GM18951 (cell line): ENCODE measurements at regions not wholly inside any gene's neighbourhood (a gene's known extent, or its start where the extent isn't known, plus 50 kb on each side); places are given as distances from the start of the nearest gene placed in this dataset.
"Not testable (repeated sequence)": the region's sequence is repeated elsewhere in the genome, so short reads cannot be mapped to it uniquely, and the experiment has no call there.

ENCODE experiments used
- POLR2A ChIP-seq: IDR thresholded peaks from 4 replicates; pipeline ENCODE4 v1.6.1; 2011; ENCODE audit warnings: mild to moderate bottlenecking; ENCODE audit not compliant: insufficient read length, insufficient read depth; ENCODE audit errors: extremely low read depth
- in situ Hi-C: fragments of 300-500 bp; cut with MboI; formaldehyde crosslinking; loops from one replicate; pipeline ENCODE4 v1.12.0; 2022; ENCODE audit warnings: low sequenced_read_pairs, mixed read lengths, inconsistent platforms; ENCODE audit not compliant: unreplicated experiment

GRCh38 chr13:44147233-44147632, 226.4 kb upstream of the SERP2 start:
- TF ChIP-seq POLR2A: no peak

GRCh38 chr13:44147648-44148047, 226.0 kb upstream of the SERP2 start:
- in situ Hi-C loops: no loop called here
- no peak for TF ChIP-seq POLR2A

More at GRCh38 chr13:44147233-44147632, 226.4 kb upstream of the SERP2 start:
- in situ Hi-C loops: no loop called here

- TF ChIP-seq POLR2A: no peak
- in situ Hi-C loops: no loop called here
These were observed 225.3 kb upstream of the SERP2 start for GRCh38 chr13:44148159-44148914.

GRCh38 chr13:44149231-44149630, 224.4 kb upstream of the SERP2 start:
- in situ Hi-C loops: not testable (repeated sequence)

GRCh38 chr13:44149821-44150220, 223.8 kb upstream of the SERP2 start:
- TF ChIP-seq POLR2A: no peak
- in situ Hi-C loops: no loop called here

GRCh38 chr13:44151474-44151873, 222.2 kb upstream of the SERP2 start:
- in situ Hi-C loops: no loop called here
- TF ChIP-seq POLR2A: no peak

- TF ChIP-seq POLR2A: no peak
- in situ Hi-C loops: no loop called here
These were observed 220.1 kb upstream of the SERP2 start for GRCh38 chr13:44153496-44153895.

GRCh38 chr13:44155422-44156293, 218.0 kb upstream of the SERP2 start:
- no peak for TF ChIP-seq POLR2A
- in situ Hi-C loops: no loop called here

GRCh38 chr13:44156294-44156658, 217.3 kb upstream of the SERP2 start:
- in situ Hi-C loops: no loop called here
- no peak for TF ChIP-seq POLR2A

- in situ Hi-C loops: no loop called here
- no peak for TF ChIP-seq POLR2A
These were observed 216.0 kb upstream of the SERP2 start for GRCh38 chr13:44157606-44158005.

GRCh38 chr13:44158098-44158521, 215.5 kb upstream of the SERP2 start:
- no peak for TF ChIP-seq POLR2A

GRCh38 chr13:44158881-44159632, 214.6 kb upstream of the SERP2 start:
- TF ChIP-seq POLR2A: no peak
- in situ Hi-C loops: no loop called here

More at GRCh38 chr13:44158098-44158521, 215.5 kb upstream of the SERP2 start:
- in situ Hi-C loops: no loop called here

GRCh38 chr13:44159633-44160279, 213.9 kb upstream of the SERP2 start:
- in situ Hi-C loops: no loop called here
- no peak for TF ChIP-seq POLR2A

GRCh38 chr13:44160591-44161191, 212.9 kb upstream of the SERP2 start:
- in situ Hi-C loops: no loop called here
- no peak for TF ChIP-seq POLR2A
